ENCODE measurements at regions not wholly inside any gene's neighbourhood (a gene's known extent, or its start where the extent isn't known, plus 50 kb on each side); places are given as distances from the start of the nearest gene placed in this dataset.
"Not testable (repeated sequence)": the region's sequence is repeated elsewhere in the genome, so short reads cannot be mapped to it uniquely, and the experiment has no call there.

DNA sequence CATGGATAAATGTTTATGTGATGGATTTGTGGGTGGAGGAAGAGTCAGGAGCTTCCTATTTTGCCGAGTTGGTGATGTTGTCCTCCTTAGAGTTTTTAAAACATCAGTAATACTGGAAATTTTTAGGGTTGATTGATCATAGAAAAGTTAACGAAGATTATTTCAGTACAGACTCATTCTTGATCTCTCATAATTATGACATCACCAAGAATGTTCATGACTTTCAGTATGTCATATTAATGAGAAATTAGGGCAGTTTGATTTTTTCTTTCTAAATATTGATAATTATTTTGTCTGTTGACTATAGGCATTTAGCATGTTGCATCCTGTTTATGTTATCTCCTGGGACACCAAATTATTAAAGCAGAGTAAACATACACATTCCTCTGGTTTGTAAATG, 512.2 kb downstream of the CD109 start:
- no peak overlapping the region for H3K27ac ChIP-seq (ENCODE audit: low read depth in 1 of 2, low read length in 1 of 2)
- H3K36me3 ChIP-seq (ENCODE audit: control insufficient read depth in 2 of 2, insufficient read depth in 2 of 2, low read length in 1 of 2), result no peaks in the 10 kb centered on the region
- H3K4me3 ChIP-seq (ENCODE audit: low read length in 2 of 2), result no peak overlapping the region
- DNase-seq (ENCODE audit: low read depth in 6 of 9, low spot score in 9 of 9), result no peak
- WGBS, result 88% methylated on average over 2 of the region's 2 CpGs
- no peaks in the 10 kb centered on the region for H3K9me3 ChIP-seq (ENCODE audit: control insufficient read depth in 2 of 2, insufficient read depth in 1 of 2, low read length in 1 of 2)
- no peaks in the 10 kb centered on the region for H3K4me1 ChIP-seq (ENCODE audit: control insufficient read depth in 2 of 2, insufficient read depth in 2 of 2, low read length in 2 of 2)
- H3K27me3 ChIP-seq (ENCODE audit: control insufficient read depth in 2 of 2, insufficient read depth in 1 of 2, low read length in 1 of 2), result no peaks in the 10 kb centered on the region

- H3K27me3 ChIP-seq (ENCODE audit: control insufficient read depth in 2 of 2, insufficient read depth in 1 of 2, low read length in 1 of 2), result no peaks in the 10 kb centered on the region
- no peaks in the 10 kb centered on the region for H3K36me3 ChIP-seq (ENCODE audit: control insufficient read depth in 2 of 2, insufficient read depth in 2 of 2, low read length in 1 of 2)
- H3K4me3 ChIP-seq (ENCODE audit: low read length in 2 of 2), result no peak overlapping the region
- no peak overlapping the region for H3K27ac ChIP-seq (ENCODE audit: low read depth in 1 of 2, low read length in 1 of 2)
- DNase-seq (ENCODE audit: low read depth in 6 of 9, low spot score in 9 of 9), result no peak
- no peaks in the 10 kb centered on the region for H3K9me3 ChIP-seq (ENCODE audit: control insufficient read depth in 2 of 2, insufficient read depth in 1 of 2, low read length in 1 of 2)
- H3K4me1 ChIP-seq (ENCODE audit: control insufficient read depth in 2 of 2, insufficient read depth in 2 of 2, low read length in 2 of 2), result no peaks in the 10 kb centered on the region
- 77% methylated on average over 4 of the region's 4 CpGs for WGBS
These were observed 503.4 kb downstream of the CD109 start for GRCh38 chr6:74199215-74199915.

DNA sequence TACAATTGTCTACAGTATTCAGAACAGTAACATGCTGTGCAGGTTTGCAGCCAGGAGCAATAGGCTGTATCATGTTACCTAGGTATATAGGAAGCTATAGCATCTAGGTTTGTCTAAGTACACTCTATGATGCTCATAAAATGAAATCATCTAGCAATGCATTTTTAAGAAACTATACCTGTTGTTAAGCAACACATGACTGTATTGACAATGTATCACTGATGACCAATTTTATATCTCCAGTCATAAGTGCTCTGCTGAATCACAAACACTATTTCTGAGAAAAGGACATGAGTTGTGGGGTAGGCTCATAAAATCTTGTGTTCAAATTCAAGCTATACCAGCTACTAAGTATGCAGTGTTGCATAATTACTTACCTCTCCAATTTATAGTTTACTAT, 501.3 kb downstream of the CD109 start:
- H3K9me3 ChIP-seq (ENCODE audit: control insufficient read depth in 2 of 2, insufficient read depth in 1 of 2, low read length in 1 of 2), result no peaks in the 10 kb centered on the region
- H3K4me3 ChIP-seq (ENCODE audit: low read length in 2 of 2), result no peak overlapping the region
- no peak for DNase-seq (ENCODE audit: low read depth in 6 of 9, low spot score in 9 of 9)
- H3K27ac ChIP-seq (ENCODE audit: low read depth in 1 of 2, low read length in 1 of 2), result no peak overlapping the region
- H3K27me3 ChIP-seq (ENCODE audit: control insufficient read depth in 2 of 2, insufficient read depth in 1 of 2, low read length in 1 of 2), result no peaks in the 10 kb centered on the region
- H3K36me3 ChIP-seq (ENCODE audit: control insufficient read depth in 2 of 2, insufficient read depth in 2 of 2, low read length in 1 of 2), result no peaks in the 10 kb centered on the region
- H3K4me1 ChIP-seq (ENCODE audit: control insufficient read depth in 2 of 2, insufficient read depth in 2 of 2, low read length in 2 of 2), result no peaks in the 10 kb centered on the region

DNA sequence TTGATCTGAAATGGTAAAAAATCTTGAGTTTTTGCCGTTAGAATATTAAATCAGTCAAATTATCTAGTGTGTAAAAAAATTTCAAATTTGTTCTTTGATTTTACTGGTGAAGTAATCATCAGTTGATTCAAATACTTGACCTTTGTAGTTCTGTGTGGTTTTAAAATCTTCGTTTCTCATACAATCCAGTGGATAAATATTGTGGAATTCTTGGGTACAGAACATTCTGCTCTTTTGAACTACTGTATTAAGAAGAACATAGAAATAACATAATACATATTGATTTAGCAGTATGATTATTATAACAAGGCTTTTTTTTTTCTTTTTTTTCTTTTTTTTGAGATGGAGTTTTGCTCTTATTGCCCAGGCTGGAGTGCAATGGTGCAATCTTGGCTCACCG, 491.8 kb downstream of the CD109 start:
- Histone ChIP-seq H3K27me3 (ENCODE audit: control insufficient read depth in 2 of 2, insufficient read depth in 1 of 2, low read length in 1 of 2) (no peaks in the 10 kb centered on the region), H3K4me1 (ENCODE audit: control insufficient read depth in 2 of 2, insufficient read depth in 2 of 2, low read length in 2 of 2) (no peaks in the 10 kb centered on the region), H3K4me3 (ENCODE audit: low read length in 2 of 2) (no peak overlapping the region), H3K36me3 (ENCODE audit: control insufficient read depth in 2 of 2, insufficient read depth in 2 of 2, low read length in 1 of 2) (no peaks in the 10 kb centered on the region), H3K9me3 (ENCODE audit: control insufficient read depth in 2 of 2, insufficient read depth in 1 of 2, low read length in 1 of 2) (no peaks in the 10 kb centered on the region), H3K27ac (ENCODE audit: low read depth in 1 of 2, low read length in 1 of 2) (no peak overlapping the region)
- no peak for DNase-seq (ENCODE audit: low read depth in 6 of 9, low spot score in 9 of 9)
- 92% methylated on average over 3 of the region's 3 CpGs for WGBS

DNA sequence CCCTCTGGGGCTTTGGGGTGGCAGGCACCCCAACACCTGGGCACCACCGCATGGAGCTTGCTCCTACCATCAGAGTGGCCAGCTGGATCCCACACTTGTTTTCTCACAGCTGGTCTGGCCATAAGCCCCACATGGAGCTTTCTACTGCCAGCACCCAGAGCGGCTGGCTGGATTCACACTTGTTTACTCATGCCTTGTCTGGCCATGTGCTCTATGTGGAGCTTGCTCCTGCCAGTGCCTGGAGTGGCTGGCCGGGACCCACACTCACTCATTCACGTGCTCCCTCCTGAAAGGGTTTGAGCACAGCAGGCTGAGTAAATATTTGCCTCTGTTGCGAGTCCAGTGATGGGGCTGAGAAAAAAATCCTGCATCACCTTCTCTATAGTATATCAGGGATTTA, 487.0 kb downstream of the CD109 start:
- Histone ChIP-seq H3K36me3 (ENCODE audit: control insufficient read depth in 2 of 2, insufficient read depth in 2 of 2, low read length in 1 of 2) (no peaks in the 10 kb centered on the region), H3K9me3 (ENCODE audit: control insufficient read depth in 2 of 2, insufficient read depth in 1 of 2, low read length in 1 of 2) (no peaks in the 10 kb centered on the region), H3K27me3 (ENCODE audit: control insufficient read depth in 2 of 2, insufficient read depth in 1 of 2, low read length in 1 of 2) (no peaks in the 10 kb centered on the region), H3K27ac (ENCODE audit: low read depth in 1 of 2, low read length in 1 of 2) (no peak overlapping the region), H3K4me1 (ENCODE audit: control insufficient read depth in 2 of 2, insufficient read depth in 2 of 2, low read length in 2 of 2) (no peaks in the 10 kb centered on the region), H3K4me3 (ENCODE audit: low read length in 2 of 2) (no peak overlapping the region)
- 94% methylated on average over 5 of the region's 5 CpGs for WGBS
- DNase-seq (ENCODE audit: low read depth in 6 of 9, low spot score in 9 of 9), result no peak

DNA sequence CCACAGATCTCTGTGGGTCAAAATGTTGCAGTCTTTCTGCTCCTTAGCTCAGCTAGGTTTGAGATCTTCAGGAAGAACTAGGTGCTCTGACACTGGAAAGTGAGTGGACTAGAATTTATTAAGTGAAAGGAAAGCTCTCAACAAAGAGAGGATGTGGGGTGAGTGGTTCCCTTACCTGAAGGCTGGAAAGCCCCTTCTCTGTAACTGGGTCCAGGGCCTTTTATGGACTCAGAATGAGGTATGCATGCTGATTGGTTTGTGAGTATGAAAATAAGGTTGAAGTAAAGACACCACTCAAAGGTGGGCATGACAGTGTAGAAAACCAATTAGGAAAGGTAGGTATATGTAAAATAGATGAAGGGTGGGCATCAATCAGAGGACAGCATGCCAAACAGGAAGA, 485.5 kb downstream of the CD109 start:
- no peaks in the 10 kb centered on the region for H3K27me3 ChIP-seq (ENCODE audit: control insufficient read depth in 2 of 2, insufficient read depth in 1 of 2, low read length in 1 of 2)
- DNase-seq (ENCODE audit: low read depth in 6 of 9, low spot score in 9 of 9), result no peak
- no peaks in the 10 kb centered on the region for H3K4me1 ChIP-seq (ENCODE audit: control insufficient read depth in 2 of 2, insufficient read depth in 2 of 2, low read length in 2 of 2)
- H3K36me3 ChIP-seq (ENCODE audit: control insufficient read depth in 2 of 2, insufficient read depth in 2 of 2, low read length in 1 of 2), result no peaks in the 10 kb centered on the region
- H3K27ac ChIP-seq (ENCODE audit: low read depth in 1 of 2, low read length in 1 of 2), result no peak overlapping the region
- no peaks in the 10 kb centered on the region for H3K9me3 ChIP-seq (ENCODE audit: control insufficient read depth in 2 of 2, insufficient read depth in 1 of 2, low read length in 1 of 2)
- no peak overlapping the region for H3K4me3 ChIP-seq (ENCODE audit: low read length in 2 of 2)

DNA sequence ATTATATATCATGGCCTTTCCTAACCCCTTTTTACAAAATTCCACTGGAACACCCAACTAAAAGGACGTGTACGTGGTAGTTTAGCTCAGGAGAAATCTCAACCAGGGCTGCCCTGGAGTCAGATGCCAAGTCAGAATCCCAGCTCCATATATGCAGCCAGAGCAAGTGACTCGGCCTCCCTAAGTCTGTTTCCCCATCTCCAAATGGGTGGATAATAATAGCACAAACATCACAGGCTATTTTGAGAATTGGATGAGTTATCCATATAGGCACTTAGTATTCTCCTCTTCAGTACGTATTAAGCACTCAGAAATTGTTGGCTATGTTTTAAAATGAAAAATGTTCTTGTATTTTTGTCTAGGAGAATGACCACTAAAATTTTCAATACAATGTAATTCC, 481.5 kb downstream of the CD109 start:
- Histone ChIP-seq H3K4me3 (ENCODE audit: low read length in 2 of 2) (no peak overlapping the region), H3K27me3 (ENCODE audit: control insufficient read depth in 2 of 2, insufficient read depth in 1 of 2, low read length in 1 of 2) (no peaks in the 10 kb centered on the region), H3K36me3 (ENCODE audit: control insufficient read depth in 2 of 2, insufficient read depth in 2 of 2, low read length in 1 of 2) (no peaks in the 10 kb centered on the region), H3K4me1 (ENCODE audit: control insufficient read depth in 2 of 2, insufficient read depth in 2 of 2, low read length in 2 of 2) (no peaks in the 10 kb centered on the region), H3K27ac (ENCODE audit: low read depth in 1 of 2, low read length in 1 of 2) (no peak overlapping the region), H3K9me3 (ENCODE audit: control insufficient read depth in 2 of 2, insufficient read depth in 1 of 2, low read length in 1 of 2) (no peaks in the 10 kb centered on the region)
- no peak for DNase-seq (ENCODE audit: low read depth in 6 of 9, low spot score in 9 of 9)
- WGBS, result 83% methylated on average over 4 of the region's 4 CpGs

DNA sequence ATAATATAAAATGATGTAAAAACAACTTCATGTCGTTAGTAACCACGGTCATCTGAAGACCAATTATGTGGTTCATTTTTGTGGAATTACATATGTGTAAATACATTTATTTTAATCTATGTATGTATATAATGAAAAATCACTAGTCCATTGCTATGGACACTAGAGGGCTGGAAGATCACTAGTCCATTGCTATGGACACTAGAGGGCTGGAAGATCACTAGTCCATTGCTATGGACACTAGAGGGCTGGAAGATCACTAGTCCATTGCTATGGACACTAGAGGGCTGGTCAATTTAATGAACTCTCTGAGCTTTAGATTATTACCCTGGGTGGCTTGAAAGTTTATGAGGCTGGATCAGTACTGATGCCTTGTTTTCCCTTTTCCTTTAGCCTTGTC, 474.5 kb downstream of the CD109 start:
- H3K4me1 ChIP-seq (ENCODE audit: control insufficient read depth in 2 of 2, insufficient read depth in 2 of 2, low read length in 2 of 2); H3K27ac ChIP-seq (ENCODE audit: low read depth in 1 of 2, low read length in 1 of 2); H3K36me3 ChIP-seq (ENCODE audit: control insufficient read depth in 2 of 2, insufficient read depth in 2 of 2, low read length in 1 of 2); H3K9me3 ChIP-seq (ENCODE audit: control insufficient read depth in 2 of 2, insufficient read depth in 1 of 2, low read length in 1 of 2); H3K27me3 ChIP-seq (ENCODE audit: control insufficient read depth in 2 of 2, insufficient read depth in 1 of 2, low read length in 1 of 2); DNase-seq (ENCODE audit: low read depth in 6 of 9, low spot score in 9 of 9); H3K4me3 ChIP-seq (ENCODE audit: low read length in 2 of 2): not testable (repeated sequence)
- 98% methylated on average over 2 of the region's 2 CpGs for WGBS

- 66% methylated on average over 2 of the region's 2 CpGs for WGBS
- no peak overlapping the region for H3K27ac ChIP-seq (ENCODE audit: low read depth in 1 of 2, low read length in 1 of 2)
- no peaks in the 10 kb centered on the region for H3K4me1 ChIP-seq (ENCODE audit: control insufficient read depth in 2 of 2, insufficient read depth in 2 of 2, low read length in 2 of 2)
- no peaks in the 10 kb centered on the region for H3K9me3 ChIP-seq (ENCODE audit: control insufficient read depth in 2 of 2, insufficient read depth in 1 of 2, low read length in 1 of 2)
- H3K36me3 ChIP-seq (ENCODE audit: control insufficient read depth in 2 of 2, insufficient read depth in 2 of 2, low read length in 1 of 2), result no peaks in the 10 kb centered on the region
- DNase-seq (ENCODE audit: low read depth in 6 of 9, low spot score in 9 of 9), result no peak
- no peak overlapping the region for H3K4me3 ChIP-seq (ENCODE audit: low read length in 2 of 2)
- H3K27me3 ChIP-seq (ENCODE audit: control insufficient read depth in 2 of 2, insufficient read depth in 1 of 2, low read length in 1 of 2), result no peaks in the 10 kb centered on the region
These were observed 474.1 kb downstream of the CD109 start for GRCh38 chr6:74170118-74170517.

DNA sequence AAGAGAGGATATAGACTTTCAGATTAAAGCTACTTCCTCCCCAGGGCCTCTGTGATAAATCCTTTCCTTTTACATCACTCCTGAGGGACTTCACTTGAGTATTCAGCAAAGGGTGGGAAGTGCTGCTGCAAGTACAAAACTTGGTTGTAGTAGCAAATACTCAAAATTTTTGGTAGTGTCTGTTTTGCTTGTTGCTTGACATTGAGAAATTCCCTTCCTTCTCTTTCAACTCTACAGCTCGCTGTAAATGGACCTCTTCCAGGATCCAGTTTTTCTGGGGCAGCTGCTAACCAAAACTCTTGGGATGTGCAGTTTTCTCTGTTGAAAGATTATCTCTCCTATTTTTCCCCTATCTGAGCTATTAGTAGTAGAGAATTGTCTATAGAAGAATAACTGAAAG, 472.0 kb downstream of the CD109 start:
- no peaks in the 10 kb centered on the region for H3K9me3 ChIP-seq (ENCODE audit: control insufficient read depth in 2 of 2, insufficient read depth in 1 of 2, low read length in 1 of 2)
- H3K4me1 ChIP-seq (ENCODE audit: control insufficient read depth in 2 of 2, insufficient read depth in 2 of 2, low read length in 2 of 2), result no peaks in the 10 kb centered on the region
- no peaks in the 10 kb centered on the region for H3K36me3 ChIP-seq (ENCODE audit: control insufficient read depth in 2 of 2, insufficient read depth in 2 of 2, low read length in 1 of 2)
- DNase-seq (ENCODE audit: low read depth in 6 of 9, low spot score in 9 of 9), result no peak
- no peak overlapping the region for H3K27ac ChIP-seq (ENCODE audit: low read depth in 1 of 2, low read length in 1 of 2)
- no peaks in the 10 kb centered on the region for H3K27me3 ChIP-seq (ENCODE audit: control insufficient read depth in 2 of 2, insufficient read depth in 1 of 2, low read length in 1 of 2)
- 93% methylated on average over 1 of the region's 1 CpG for WGBS
- no peak overlapping the region for H3K4me3 ChIP-seq (ENCODE audit: low read length in 2 of 2)

Measured in thymus (tissue), 11 donors.